ENCODE measurements at regions not wholly inside any gene's neighbourhood (a gene's known extent, or its start where the extent isn't known, plus 50 kb on each side); places are given as distances from the start of the nearest gene placed in this dataset.
A peak's percentile ranks its signal among the peaks of the same experiment; 100 is the strongest.

GRCh38 chr16:5496013-5496412 lies 398.4 kb upstream of the EEF2KMT start:
- H3K4me1 ChIP-seq (replicated peaks) = no peaks in the 10 kb centered on the region
- no peaks in the 10 kb centered on the region for H3K9me3 ChIP-seq
- intact Hi-C loops (cut with DNase I) = no loop called here
- H3K27me3 ChIP-seq (replicated peaks; ENCODE audit: insufficient read depth) = no peaks in the 10 kb centered on the region
- no peaks in the 10 kb centered on the region for H3K36me3 ChIP-seq
- H3K27ac ChIP-seq = no peak overlapping the region
- H3K4me3 ChIP-seq = no peak overlapping the region
- no peak for DNase-seq (ENCODE audit: low spot score)
- 90% methylated on average over 6 of the region's 6 CpGs for WGBS
- TF ChIP-seq POLR2AphosphoS5 (IDR thresholded peaks at IDR 0.05) (no peak), POLR2A (IDR thresholded peaks at IDR 0.05) (no peak), CTCF (IDR thresholded peaks at IDR 0.05) (no peak)

- DNase-seq (ENCODE audit: low spot score) = peak; percentile 5
- H3K27ac ChIP-seq = no peak overlapping the region
- no peaks in the 10 kb centered on the region for H3K27me3 ChIP-seq (replicated peaks; ENCODE audit: insufficient read depth)
- intact Hi-C loops (cut with DNase I) = no loop called here
- H3K4me1 ChIP-seq (replicated peaks) = no peaks in the 10 kb centered on the region
- TF ChIP-seq CTCF (IDR thresholded peaks at IDR 0.05) = peak; percentile 7 to 39 (median 19)
- no peak for TF ChIP-seq POLR2AphosphoS5 (IDR thresholded peaks at IDR 0.05)
- H3K4me3 ChIP-seq = no peak overlapping the region
- 7% methylated on average over 18 of the region's 18 CpGs for WGBS
- no peaks in the 10 kb centered on the region for H3K36me3 ChIP-seq
- H3K9me3 ChIP-seq = no peaks in the 10 kb centered on the region
Measured at GRCh38 chr16:5490499-5490898, 392.9 kb upstream of the EEF2KMT start.

GRCh38 chr16:5488581-5488980 lies 391.0 kb upstream of the EEF2KMT start:
- H3K4me3 ChIP-seq = no peak overlapping the region
- no peaks in the 10 kb centered on the region for H3K4me1 ChIP-seq (replicated peaks)
- DNase-seq (ENCODE audit: low spot score) = no peak
- H3K36me3 ChIP-seq = no peaks in the 10 kb centered on the region
- no peaks in the 10 kb centered on the region for H3K27me3 ChIP-seq (replicated peaks; ENCODE audit: insufficient read depth)
- intact Hi-C loops (cut with DNase I) = no loop called here
- 88% methylated on average over 3 of the region's 3 CpGs for WGBS
- H3K27ac ChIP-seq = no peak overlapping the region
- TF ChIP-seq POLR2AphosphoS5 (IDR thresholded peaks at IDR 0.05) (no peak), CTCF (IDR thresholded peaks at IDR 0.05) (no peak), POLR2A (IDR thresholded peaks at IDR 0.05) (no peak)
- no peaks in the 10 kb centered on the region for H3K9me3 ChIP-seq

- H3K36me3 ChIP-seq = no peaks in the 10 kb centered on the region
- TF ChIP-seq POLR2AphosphoS5 (IDR thresholded peaks at IDR 0.05) (no peak), CTCF (IDR thresholded peaks at IDR 0.05) (no peak), POLR2A (IDR thresholded peaks at IDR 0.05) (no peak)
- no peaks in the 10 kb centered on the region for H3K27me3 ChIP-seq (replicated peaks; ENCODE audit: insufficient read depth)
- H3K27ac ChIP-seq = no peak overlapping the region
- DNase-seq (ENCODE audit: low spot score) = no peak
- H3K4me3 ChIP-seq = no peak overlapping the region
- 77% methylated on average over 2 of the region's 2 CpGs for WGBS
- H3K4me1 ChIP-seq (replicated peaks) = no peaks in the 10 kb centered on the region
- H3K9me3 ChIP-seq = no peaks in the 10 kb centered on the region
- intact Hi-C loops (cut with DNase I) = no loop called here
Measured at GRCh38 chr16:5487728-5488127, 390.1 kb upstream of the EEF2KMT start.

- intact Hi-C loops (cut with DNase I) = no loop called here
- Histone ChIP-seq H3K9me3 (no peaks in the 10 kb centered on the region), H3K27me3 (replicated peaks; ENCODE audit: insufficient read depth) (no peaks in the 10 kb centered on the region), H3K27ac (no peak overlapping the region), H3K4me3 (no peak overlapping the region), H3K36me3 (no peaks in the 10 kb centered on the region), H3K4me1 (replicated peaks) (no peaks in the 10 kb centered on the region)
- no peak for DNase-seq (ENCODE audit: low spot score)
- TF ChIP-seq POLR2AphosphoS5 (IDR thresholded peaks at IDR 0.05) (no peak), CTCF (IDR thresholded peaks at IDR 0.05) (no peak), POLR2A (IDR thresholded peaks at IDR 0.05) (no peak)
- 50% methylated on average over 5 of the region's 5 CpGs for WGBS
Measured at GRCh38 chr16:5482256-5482655, 384.7 kb upstream of the EEF2KMT start.
